HL-60 (cell line): ENCODE measurements at regions not wholly inside any gene's neighbourhood (a gene's known extent, or its start where the extent isn't known, plus 50 kb on each side); places are given as distances from the start of the nearest gene placed in this dataset.

Source experiments
- CTCF ChIP-seq: IDR thresholded peaks from one replicate; pipeline ENCODE4 v1.5.1; 2011; ENCODE audit warnings: low read length, control low read depth, inconsistent platforms; ENCODE audit not compliant: insufficient read depth
- POLR2AphosphoS5 ChIP-seq: IDR thresholded peaks from 2 replicates; pipeline ENCODE4 v1.6.1; 2012; ENCODE audit warnings: low read depth

GRCh38 chr18:78725426-78725825 lies 254.2 kb upstream of the SALL3 start:
- no peak for TF ChIP-seq POLR2AphosphoS5
- no peak for TF ChIP-seq CTCF
